GM12872 (cell line): ENCODE measurements at regions not wholly inside any gene's neighbourhood (a gene's known extent, or its start where the extent isn't known, plus 50 kb on each side); places are given as distances from the start of the nearest gene placed in this dataset.

ENCODE experiments used
- TF ChIP-seq, protein P1 (sequence below): IDR thresholded peaks from 3 replicates; pipeline ENCODE4 v1.5.1; 2011; ENCODE audit warnings: low read depth, mild to moderate bottlenecking, low read length, moderate library complexity; ENCODE audit not compliant: insufficient read depth

DNA sequence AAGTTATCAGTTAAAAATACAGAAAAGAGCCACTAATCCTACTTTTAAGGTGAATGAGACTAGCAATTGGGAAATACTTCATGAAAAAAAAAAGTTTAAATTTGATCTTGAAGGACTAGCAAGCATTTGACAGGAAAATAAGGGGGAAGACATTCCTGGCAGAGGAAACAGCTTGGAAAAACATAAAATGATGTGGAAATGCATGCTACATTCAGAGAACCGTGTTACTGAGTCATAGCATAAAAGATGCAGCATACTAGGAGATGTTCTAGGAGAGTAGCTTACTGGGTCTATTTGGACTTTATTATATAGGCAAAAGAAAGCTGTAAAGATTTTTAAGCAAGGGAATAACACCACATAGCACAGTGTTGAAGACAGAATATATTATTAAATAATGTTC lies 108.6 kb upstream of the COL1A2 start:
- TF ChIP-seq, protein P1, sequence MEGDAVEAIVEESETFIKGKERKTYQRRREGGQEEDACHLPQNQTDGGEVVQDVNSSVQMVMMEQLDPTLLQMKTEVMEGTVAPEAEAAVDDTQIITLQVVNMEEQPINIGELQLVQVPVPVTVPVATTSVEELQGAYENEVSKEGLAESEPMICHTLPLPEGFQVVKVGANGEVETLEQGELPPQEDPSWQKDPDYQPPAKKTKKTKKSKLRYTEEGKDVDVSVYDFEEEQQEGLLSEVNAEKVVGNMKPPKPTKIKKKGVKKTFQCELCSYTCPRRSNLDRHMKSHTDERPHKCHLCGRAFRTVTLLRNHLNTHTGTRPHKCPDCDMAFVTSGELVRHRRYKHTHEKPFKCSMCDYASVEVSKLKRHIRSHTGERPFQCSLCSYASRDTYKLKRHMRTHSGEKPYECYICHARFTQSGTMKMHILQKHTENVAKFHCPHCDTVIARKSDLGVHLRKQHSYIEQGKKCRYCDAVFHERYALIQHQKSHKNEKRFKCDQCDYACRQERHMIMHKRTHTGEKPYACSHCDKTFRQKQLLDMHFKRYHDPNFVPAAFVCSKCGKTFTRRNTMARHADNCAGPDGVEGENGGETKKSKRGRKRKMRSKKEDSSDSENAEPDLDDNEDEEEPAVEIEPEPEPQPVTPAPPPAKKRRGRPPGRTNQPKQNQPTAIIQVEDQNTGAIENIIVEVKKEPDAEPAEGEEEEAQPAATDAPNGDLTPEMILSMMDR, result no peak

DNA sequence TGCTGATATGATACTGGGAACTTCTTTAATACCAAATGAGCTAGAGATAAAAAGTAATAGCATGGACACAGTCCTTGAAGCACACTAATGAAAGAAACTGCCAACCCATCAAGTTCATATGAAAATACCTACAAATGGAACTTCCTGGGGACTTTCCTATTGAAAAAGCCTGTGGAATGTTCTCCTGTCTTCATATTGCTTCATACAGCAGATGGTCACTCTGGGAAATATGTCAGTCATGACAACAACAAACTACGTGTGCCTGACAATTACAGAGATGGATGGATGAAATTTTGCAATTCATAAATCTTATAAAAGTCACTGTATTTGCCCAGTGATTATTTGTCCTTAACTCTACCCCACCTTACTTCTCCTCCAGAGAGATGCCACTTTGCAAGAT lies 106.6 kb upstream of the COL1A2 start:
- TF ChIP-seq, protein P1, result no peak

DNA sequence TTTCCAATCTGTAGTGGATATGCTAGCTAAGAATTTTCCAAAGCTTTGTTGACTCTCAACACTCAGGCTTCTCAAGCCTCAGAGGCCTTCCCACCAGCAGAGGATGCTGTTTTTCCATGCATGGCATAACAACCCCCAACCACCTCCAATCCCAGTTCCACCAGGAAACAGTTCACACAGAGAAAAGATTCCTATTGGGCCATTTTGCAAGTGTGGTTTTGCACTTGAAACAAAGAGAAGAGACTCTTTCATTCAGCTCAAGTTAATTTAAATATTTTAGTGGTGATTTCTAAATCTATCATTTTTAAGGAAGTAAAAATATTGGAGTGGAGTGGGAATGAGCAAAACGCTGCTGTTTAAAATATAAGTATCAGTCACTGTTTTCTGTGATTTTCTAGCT lies 105.6 kb upstream of the COL1A2 start:
- TF ChIP-seq, protein P1, result peak; percentile 40; the same call in 2 of the 3 replicates

DNA sequence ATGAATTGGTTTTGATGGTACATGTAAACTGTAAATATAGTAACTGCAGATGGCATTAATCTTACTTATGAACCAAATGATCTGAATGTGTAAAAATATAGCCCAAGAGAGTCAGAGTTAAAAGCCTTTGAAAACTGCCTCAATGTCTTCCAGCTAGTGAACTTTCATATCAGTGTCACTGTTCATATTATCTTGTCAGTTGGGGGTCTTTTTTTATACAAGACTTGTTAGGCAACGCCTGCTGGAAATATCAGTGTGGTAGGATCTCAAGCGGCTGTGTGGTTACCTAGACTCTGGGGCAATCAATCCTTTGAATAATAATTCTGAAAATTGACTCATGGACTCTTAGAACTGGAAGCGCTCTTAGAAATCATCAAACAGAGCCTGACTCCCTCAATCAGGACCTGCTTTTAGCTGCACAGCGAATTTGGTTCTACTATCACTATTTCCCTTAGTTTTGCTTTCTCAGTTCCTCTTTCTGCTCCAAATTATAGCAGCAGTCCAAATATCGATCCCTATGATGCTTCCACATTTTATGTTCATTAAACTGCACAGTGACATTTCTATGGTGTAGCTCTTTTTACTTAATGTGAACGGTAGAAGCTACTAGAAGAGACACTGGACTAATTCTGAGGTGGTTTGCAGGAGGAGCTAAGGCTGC lies 100.1 kb upstream of the COL1A2 start:
- TF ChIP-seq, protein P1, result no peak

DNA sequence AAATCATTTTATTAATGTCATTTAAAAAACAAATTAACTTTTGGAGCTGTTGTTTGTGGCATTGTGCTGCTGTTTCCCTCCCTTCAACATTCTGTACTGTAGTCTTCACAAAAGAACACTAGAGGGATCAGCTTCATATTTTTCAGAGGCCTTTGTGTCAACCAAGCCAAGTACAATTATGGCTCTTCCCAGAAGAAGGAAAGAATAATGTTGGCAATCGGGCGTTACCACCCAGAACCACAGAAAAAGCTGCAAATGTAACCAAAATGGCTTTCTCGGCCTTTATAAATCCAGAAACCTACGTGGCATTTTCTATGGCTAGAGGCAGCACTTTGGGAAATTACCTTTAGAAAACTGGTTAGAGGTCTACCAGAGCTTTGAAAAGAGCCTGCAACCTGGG lies 98.8 kb upstream of the COL1A2 start:
- TF ChIP-seq, protein P1, result no peak

DNA sequence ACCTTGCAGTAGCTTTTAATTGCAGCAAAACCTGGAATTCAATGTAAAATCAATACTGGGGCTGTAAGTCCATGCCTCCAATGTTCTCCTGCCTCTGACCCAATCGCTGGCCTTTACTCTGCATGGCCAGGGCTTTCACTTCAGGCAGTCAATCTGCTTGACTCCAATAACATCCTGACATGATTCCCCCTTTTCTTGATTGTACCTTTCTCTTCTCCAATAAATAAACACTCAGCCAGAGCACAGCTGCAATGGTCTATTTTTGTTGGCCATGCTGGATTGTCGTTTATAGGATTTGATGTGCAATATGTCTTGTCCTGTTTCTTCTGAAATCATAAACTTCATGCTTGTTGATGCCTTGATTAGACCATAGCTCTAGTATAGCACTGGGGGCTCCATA lies 97.8 kb upstream of the COL1A2 start:
- TF ChIP-seq, protein P1, result no peak

DNA sequence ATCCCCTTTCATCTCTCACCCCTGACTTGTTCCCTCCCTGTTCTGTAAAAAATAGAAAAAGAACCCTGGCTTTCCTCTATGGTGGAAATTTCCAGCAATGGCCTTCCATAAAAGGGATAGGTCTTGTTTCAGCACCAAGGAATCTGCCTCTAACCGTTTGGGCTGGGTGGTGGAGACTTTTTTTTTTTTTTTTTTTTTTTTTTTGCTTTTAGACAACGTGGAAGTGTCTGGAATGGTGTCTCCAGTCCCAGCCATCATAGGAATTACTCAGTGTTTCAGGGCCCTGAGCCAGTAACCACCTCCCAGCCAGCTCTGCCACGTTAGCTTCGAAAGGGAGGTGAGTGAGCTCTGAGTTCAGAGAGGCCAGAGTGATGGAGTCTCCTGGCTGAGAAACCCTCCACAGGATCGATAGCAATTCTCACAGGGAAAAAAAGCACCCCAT lies 97.3 kb upstream of the COL1A2 start:
- TF ChIP-seq, protein P1, result no peak
